ENCODE measurements at regions not wholly inside any gene's neighbourhood (a gene's known extent, or its start where the extent isn't known, plus 50 kb on each side); places are given as distances from the start of the nearest gene placed in this dataset.

DNA sequence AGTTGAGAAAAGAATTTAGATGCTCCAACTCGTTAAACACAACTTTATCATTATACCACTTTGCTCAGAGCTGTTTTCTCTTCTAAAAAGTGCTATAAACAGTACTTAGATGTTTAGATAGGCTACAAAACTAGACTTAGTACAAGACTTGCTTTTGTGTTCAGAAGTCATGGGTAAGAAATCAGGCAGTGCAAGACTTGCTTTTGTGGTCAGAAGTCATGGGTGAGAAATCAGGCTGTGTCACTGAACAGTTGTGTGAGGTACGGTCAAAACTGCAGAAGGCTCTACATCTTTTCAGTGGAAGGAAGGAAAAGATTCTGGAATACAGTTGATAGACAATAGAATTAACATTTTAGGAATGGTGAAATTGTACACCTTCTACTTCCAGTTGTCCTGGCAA is 239.7 kb downstream of the DNAJB9 start:
- Histone ChIP-seq H3K4me1 (ENCODE audit: control insufficient read depth, insufficient read depth, low read length) (no peaks in the 10 kb centered on the region), H3K79me2 (ENCODE audit: control insufficient read depth, insufficient read depth, low read length) (no peaks in the 10 kb centered on the region), H3K27ac (ENCODE audit: control insufficient read depth, insufficient read depth) (no peak overlapping the region), H3K9ac (ENCODE audit: control insufficient read depth, insufficient read depth, low read length) (no peak overlapping the region), H2AFZ (ENCODE audit: control insufficient read depth, low read depth, low read length) (no peak overlapping the region), H3K27me3 (replicated peaks in 1 of 2; ENCODE audit: control insufficient read depth in 2 of 2, insufficient read depth in 2 of 2, low read length in 1 of 2) (no peaks in the 10 kb centered on the region), H4K20me1 (ENCODE audit: control insufficient read depth, insufficient read depth) (no peaks in the 10 kb centered on the region), H3K4me3 (no peak overlapping the region), H3K9me3 (replicated peaks; ENCODE audit: control insufficient read depth, insufficient read depth, low read length) (no peaks in the 10 kb centered on the region), H3K36me3 (ENCODE audit: control insufficient read depth in 2 of 2, insufficient read depth in 2 of 2, low read length in 1 of 2) (no peaks in the 10 kb centered on the region), H3K4me2 (ENCODE audit: control insufficient read depth, insufficient read depth) (no peak overlapping the region)
- WGBS (ENCODE audit: insufficient coverage, insufficient replicate concordance, low lambda C conversion rate, missing lambda C conversion rate), result 0% methylated on average over 2 of the region's 2 CpGs
- no peak for FAIRE-seq
- SMC1A ChIA-PET (ENCODE audit: uncharacterized antibody, unreplicated experiment), result no interaction called here
- intact Hi-C loops (cut with micrococcal nuclease; ENCODE audit: unreplicated experiment), result no loop called here
- TF ChIP-seq BRCA1 (IDR thresholded peaks at IDR 0.05; ENCODE audit: low read depth, low read length) (no peak), RB1 (IDR thresholded peaks at IDR 0.05; ENCODE audit: borderline replicate concordance) (no peak), CHD1 (IDR thresholded peaks at IDR 0.05; ENCODE audit: low read depth, low read length) (no peak), ZZZ3 (IDR thresholded peaks at IDR 0.05; ENCODE audit: control insufficient read depth, insufficient read length, low read depth) (no peak), NR2C1 (IDR thresholded peaks at IDR 0.05) (no peak), NR2C2 (IDR thresholded peaks at IDR 0.05; ENCODE audit: borderline replicate concordance, control insufficient read depth, insufficient read length, low read depth) (no peak), BMI1 (IDR thresholded peaks at IDR 0.05; ENCODE audit: borderline replicate concordance) (no peak), ESRRA (IDR thresholded peaks at IDR 0.05; ENCODE audit: low read length) (no peak), IKZF1 (conservative IDR thresholded peaks at IDR 0.05) (no peak)
- TF ChIP-seq, protein P1, sequence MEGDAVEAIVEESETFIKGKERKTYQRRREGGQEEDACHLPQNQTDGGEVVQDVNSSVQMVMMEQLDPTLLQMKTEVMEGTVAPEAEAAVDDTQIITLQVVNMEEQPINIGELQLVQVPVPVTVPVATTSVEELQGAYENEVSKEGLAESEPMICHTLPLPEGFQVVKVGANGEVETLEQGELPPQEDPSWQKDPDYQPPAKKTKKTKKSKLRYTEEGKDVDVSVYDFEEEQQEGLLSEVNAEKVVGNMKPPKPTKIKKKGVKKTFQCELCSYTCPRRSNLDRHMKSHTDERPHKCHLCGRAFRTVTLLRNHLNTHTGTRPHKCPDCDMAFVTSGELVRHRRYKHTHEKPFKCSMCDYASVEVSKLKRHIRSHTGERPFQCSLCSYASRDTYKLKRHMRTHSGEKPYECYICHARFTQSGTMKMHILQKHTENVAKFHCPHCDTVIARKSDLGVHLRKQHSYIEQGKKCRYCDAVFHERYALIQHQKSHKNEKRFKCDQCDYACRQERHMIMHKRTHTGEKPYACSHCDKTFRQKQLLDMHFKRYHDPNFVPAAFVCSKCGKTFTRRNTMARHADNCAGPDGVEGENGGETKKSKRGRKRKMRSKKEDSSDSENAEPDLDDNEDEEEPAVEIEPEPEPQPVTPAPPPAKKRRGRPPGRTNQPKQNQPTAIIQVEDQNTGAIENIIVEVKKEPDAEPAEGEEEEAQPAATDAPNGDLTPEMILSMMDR (IDR thresholded peaks at IDR 0.05 in 2 of 3, conservative IDR thresholded peaks at IDR 0.05 in 1 of 3; ENCODE audit: control insufficient read depth in 2 of 3, extremely low read depth in 1 of 3, insufficient read depth in 1 of 3, low read depth in 3 of 3, low read length in 3 of 3), result no peak
- CTCF ChIA-PET, result no interaction called here
- no peak for ATAC-seq
- DNase-seq (ENCODE audit: low read depth, low spot score), result no peak
- RAD21 ChIA-PET (ENCODE audit: unreplicated experiment), result no interaction called here
- in situ Hi-C loops (cut with MboI), result no loop called here
- POLR2A ChIA-PET, result no interaction called here
- no TSS peak for BruUV-seq (replicated peaks)
